Tibial nerve (tissue), 4 donors: ENCODE measurements at regions not wholly inside any gene's neighbourhood (a gene's known extent, or its start where the extent isn't known, plus 50 kb on each side); places are given as distances from the start of the nearest gene placed in this dataset.
A peak's percentile ranks its signal among the peaks of the same experiment; 100 is the strongest.

Experiments used
- DNase-seq, 2 donors: peaks; one replicate each; pipeline ENCODE4 v3.0.0-alpha.2; 2019; ENCODE audit warnings: low spot score in 2 of 2
- H3K27ac ChIP-seq, 4 donors: fragments of 200-600 bp; sonication (generic) in 3 of 4; one replicate each; pipeline ENCODE4 v1.5.1; 2017 to 2019; ENCODE audit warnings: mild to moderate bottlenecking in 1 of 4
- H3K27me3 ChIP-seq, 2 donors: fragments of 200-600 bp; sonication (generic) in 1 of 2; one replicate each; pipeline versions ENCODE4 v1.5.1 to v1.6.0; 2017 to 2019
- H3K36me3 ChIP-seq, 3 donors: fragments of 200-600 bp; sonication (generic); one replicate each; pipeline ENCODE4 v1.5.1; 2018 to 2019
- H3K4me1 ChIP-seq, 4 donors: fragments of 200-600 bp; sonication (generic) in 3 of 4; one replicate each; pipeline ENCODE4 v1.5.1; 2017 to 2019
- H3K4me3 ChIP-seq, 4 donors: fragments of 200-600 bp; sonication (generic) in 3 of 4; one replicate each; pipeline ENCODE4 v1.5.1; 2017 to 2019; ENCODE audit warnings: mild to moderate bottlenecking in 1 of 4, moderate library complexity in 1 of 4
- H3K9me3 ChIP-seq, 4 donors: fragments of 200-600 bp; sonication (generic) in 3 of 4; one replicate each; pipeline ENCODE4 v1.5.1; 2017 to 2019
- EP300 ChIP-seq, 2 donors: sonication (generic); formaldehyde crosslinking; IDR thresholded peaks; one replicate each; pipeline ENCODE4 v1.6.1; 2017; ENCODE audit warnings: antibody characterized with exemption in 2 of 2, mild to moderate bottlenecking in 1 of 2
- POLR2A ChIP-seq, 2 donors: fragments of 450-650 bp; IDR thresholded peaks; one replicate each; pipeline ENCODE4 v1.6.1; 2017; ENCODE audit warnings: antibody characterized with exemption in 2 of 2, mild to moderate bottlenecking in 2 of 2, moderate library complexity in 2 of 2
- WGBS, 2 donors: methylation state at CpG; one replicate each; pipeline ENCODE4 v1.1.5; 2018; 5-methylcytosine and 5-hydroxymethylcytosine counted together
- TF ChIP-seq, protein P1 (sequence below), 5 experiments: fragments of 200-600 bp in 3 of 5; fragments of 450-650 bp in 2 of 5; sonication (generic) in 3 of 5; IDR thresholded peaks; one replicate each; pipeline ENCODE4 v1.5.1; 2016 to 2019; ENCODE audit warnings: antibody characterized with exemption in 5 of 5, mild to moderate bottlenecking in 3 of 5, moderate library complexity in 2 of 5

DNA sequence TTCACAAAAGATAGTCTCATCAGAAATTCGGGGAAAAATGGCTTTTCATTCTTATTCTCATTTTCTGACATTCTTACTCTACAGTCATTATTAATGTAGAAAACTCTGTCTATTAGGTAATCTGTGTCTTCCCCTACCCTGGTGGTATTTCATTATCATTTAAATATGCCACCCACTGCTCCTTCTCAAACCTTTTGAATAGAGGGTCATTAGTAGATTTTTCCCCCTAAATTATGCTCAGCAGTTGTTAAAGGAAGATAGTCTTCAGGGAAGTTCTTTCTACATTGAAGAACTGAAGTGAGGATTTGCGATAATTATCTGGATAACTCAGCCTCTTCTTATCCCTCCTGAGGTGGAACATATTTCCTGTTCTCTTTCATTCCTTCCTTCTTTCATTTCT lies 989.5 kb upstream of the RBFOX1 start:
- no peak for DNase-seq
- Histone ChIP-seq H3K27me3 (no peaks in the 10 kb centered on the region), H3K36me3 (no peaks in the 10 kb centered on the region), H3K4me3 (no peak overlapping the region), H3K27ac (no peak overlapping the region), H3K9me3 (peaks cover 0 to 8% (median 0%) of the 10 kb centered on the region in 4 donors), H3K4me1 (no peaks in the 10 kb centered on the region)
- 18 to 21% methylated on average over 2 of the region's 2 CpGs for WGBS, 2 donors
- TF ChIP-seq, protein P1, sequence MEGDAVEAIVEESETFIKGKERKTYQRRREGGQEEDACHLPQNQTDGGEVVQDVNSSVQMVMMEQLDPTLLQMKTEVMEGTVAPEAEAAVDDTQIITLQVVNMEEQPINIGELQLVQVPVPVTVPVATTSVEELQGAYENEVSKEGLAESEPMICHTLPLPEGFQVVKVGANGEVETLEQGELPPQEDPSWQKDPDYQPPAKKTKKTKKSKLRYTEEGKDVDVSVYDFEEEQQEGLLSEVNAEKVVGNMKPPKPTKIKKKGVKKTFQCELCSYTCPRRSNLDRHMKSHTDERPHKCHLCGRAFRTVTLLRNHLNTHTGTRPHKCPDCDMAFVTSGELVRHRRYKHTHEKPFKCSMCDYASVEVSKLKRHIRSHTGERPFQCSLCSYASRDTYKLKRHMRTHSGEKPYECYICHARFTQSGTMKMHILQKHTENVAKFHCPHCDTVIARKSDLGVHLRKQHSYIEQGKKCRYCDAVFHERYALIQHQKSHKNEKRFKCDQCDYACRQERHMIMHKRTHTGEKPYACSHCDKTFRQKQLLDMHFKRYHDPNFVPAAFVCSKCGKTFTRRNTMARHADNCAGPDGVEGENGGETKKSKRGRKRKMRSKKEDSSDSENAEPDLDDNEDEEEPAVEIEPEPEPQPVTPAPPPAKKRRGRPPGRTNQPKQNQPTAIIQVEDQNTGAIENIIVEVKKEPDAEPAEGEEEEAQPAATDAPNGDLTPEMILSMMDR (IDR thresholded peaks at IDR 0.05), result no peak
- no peak for TF ChIP-seq EP300 (IDR thresholded peaks at IDR 0.05)
- TF ChIP-seq POLR2A (IDR thresholded peaks at IDR 0.05), result no peak

DNA sequence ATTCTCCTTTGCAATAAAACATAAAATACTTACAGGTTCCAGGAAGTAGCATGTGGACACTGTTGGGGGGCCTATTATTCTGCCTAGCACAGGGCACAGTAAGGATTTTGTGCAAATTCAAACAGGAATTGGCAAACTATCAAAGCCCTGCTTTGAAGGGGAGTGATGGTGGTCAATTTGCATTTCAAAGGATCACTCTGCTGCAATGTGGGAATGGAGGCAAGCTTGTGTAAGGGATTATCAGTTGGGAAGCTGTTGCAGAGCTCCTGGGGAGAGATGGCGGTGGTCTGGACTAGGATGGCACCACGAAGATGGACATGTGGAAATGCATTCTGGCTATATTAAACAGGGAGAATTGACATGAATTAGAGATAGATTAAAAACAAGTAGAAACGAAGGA lies 990.7 kb upstream of the RBFOX1 start:
- no peak for DNase-seq
- H3K4me3 ChIP-seq, result no peak overlapping the region
- no peaks in the 10 kb centered on the region for H3K4me1 ChIP-seq
- H3K36me3 ChIP-seq, result no peaks in the 10 kb centered on the region
- H3K27me3 ChIP-seq, result no peaks in the 10 kb centered on the region
- no peak overlapping the region for H3K27ac ChIP-seq
- TF ChIP-seq POLR2A (IDR thresholded peaks at IDR 0.05) (no peak), EP300 (IDR thresholded peaks at IDR 0.05) (no peak)
- TF ChIP-seq, protein P1 (IDR thresholded peaks at IDR 0.05), result no peak
- peaks cover 0 to 8% (median 0%) of the 10 kb centered on the region in 4 donors for H3K9me3 ChIP-seq
- WGBS, 2 donors, result 38 to 62% methylated on average over 3 of the region's 3 CpGs

DNA sequence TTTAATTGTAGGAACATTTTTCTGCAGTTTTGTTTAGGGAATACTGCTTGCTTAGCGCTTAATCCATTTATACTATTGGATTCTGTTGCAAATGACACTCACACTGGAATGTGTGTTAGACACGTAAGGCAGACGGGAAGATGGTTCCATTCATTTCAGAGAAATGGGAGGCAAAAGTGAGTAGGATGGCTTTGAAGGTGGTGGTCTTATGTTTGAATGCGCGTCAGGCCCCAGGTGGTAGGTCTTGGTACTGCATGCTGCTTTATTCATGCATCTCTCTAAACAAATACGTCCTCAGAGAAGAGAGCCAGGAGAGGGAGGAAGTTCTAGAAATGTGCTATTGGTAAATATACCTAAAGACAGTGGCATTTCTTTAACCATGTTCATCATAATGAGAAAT lies 997.6 kb upstream of the RBFOX1 start:
- Histone ChIP-seq H3K4me3 (no peak overlapping the region), H3K27ac (no peak overlapping the region), H3K27me3 (no peaks in the 10 kb centered on the region), H3K36me3 (no peaks in the 10 kb centered on the region), H3K9me3 (no peaks in the 10 kb centered on the region), H3K4me1 (no peaks in the 10 kb centered on the region)
- TF ChIP-seq, protein P1 (IDR thresholded peaks at IDR 0.05), result peak in 1 of 5 experiments; percentile 22
- no peak for TF ChIP-seq POLR2A (IDR thresholded peaks at IDR 0.05)
- DNase-seq, result no peak
- 58 to 65% methylated on average over 6 of the region's 6 CpGs for WGBS, 2 donors

DNA sequence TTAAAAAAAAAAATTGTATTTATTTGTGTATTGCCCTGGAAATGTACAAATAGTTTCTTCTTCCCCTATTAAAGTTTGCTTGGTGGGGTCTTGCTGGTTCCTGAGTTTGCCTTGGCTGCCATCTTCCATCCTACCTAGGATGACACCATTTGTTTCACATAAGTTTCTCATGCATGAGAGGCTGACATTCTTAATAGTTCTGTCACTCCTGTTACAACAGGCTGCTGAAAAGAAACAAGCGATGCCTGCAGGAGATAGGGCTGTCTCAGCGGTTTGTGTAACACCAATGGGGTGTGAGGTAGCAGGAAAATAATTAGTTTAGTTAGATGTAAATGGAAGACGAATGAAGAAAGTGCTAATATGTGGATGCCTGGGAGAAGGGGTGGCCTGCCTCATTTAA lies 1000.9 kb upstream of the RBFOX1 start:
- no peaks in the 10 kb centered on the region for H3K36me3 ChIP-seq

DNA sequence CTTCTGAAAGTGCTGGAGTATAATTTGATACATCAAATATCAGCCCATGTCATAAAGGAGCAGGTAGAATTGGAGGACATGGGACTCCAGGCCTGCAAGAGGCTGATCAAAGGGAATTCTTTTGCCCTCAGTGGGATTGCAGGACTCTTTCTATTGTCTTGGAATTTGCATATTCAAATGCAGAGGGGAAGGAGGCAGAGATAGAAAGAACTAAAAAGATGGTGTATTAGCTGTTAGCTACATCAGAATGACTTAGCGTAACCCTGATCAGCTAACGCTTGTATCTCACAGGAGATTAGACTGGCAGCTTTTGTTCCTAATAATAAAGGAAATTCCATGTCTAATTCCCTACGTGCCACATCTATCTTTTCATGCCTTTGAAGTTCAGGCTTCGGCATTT lies 1014.7 kb upstream of the RBFOX1 start:
- H3K36me3 ChIP-seq, result no peaks in the 10 kb centered on the region
- no peaks in the 10 kb centered on the region for H3K27me3 ChIP-seq
- no peak for TF ChIP-seq POLR2A (IDR thresholded peaks at IDR 0.05)
- TF ChIP-seq EP300 (IDR thresholded peaks at IDR 0.05), result no peak
- TF ChIP-seq, protein P1 (IDR thresholded peaks at IDR 0.05), result no peak
- 53 to 54% methylated on average over 4 of the region's 4 CpGs for WGBS, 2 donors
- no peaks in the 10 kb centered on the region for H3K4me1 ChIP-seq
- H3K9me3 ChIP-seq, result peaks cover 0 to 3% (median 0%) of the 10 kb centered on the region in 4 donors
- DNase-seq, result no peak
- H3K4me3 ChIP-seq, result no peak overlapping the region
- H3K27ac ChIP-seq, result no peak overlapping the region

More for the DNA sequence above, 1000.9 kb upstream of the RBFOX1 start:
- H3K9me3 ChIP-seq, result no peaks in the 10 kb centered on the region
- H3K4me1 ChIP-seq, result no peaks in the 10 kb centered on the region
- H3K27me3 ChIP-seq, result no peaks in the 10 kb centered on the region
- 53% methylated on average over 3 of the region's 3 CpGs for WGBS, 2 donors
- no peak for DNase-seq
- no peak for TF ChIP-seq EP300 (IDR thresholded peaks at IDR 0.05)
- TF ChIP-seq POLR2A (IDR thresholded peaks at IDR 0.05), result no peak
- TF ChIP-seq, protein P1 (IDR thresholded peaks at IDR 0.05), result no peak
- H3K27ac ChIP-seq, result no peak overlapping the region
- H3K4me3 ChIP-seq, result no peak overlapping the region
